ENCODE measurements at regions not wholly inside any gene's neighbourhood (a gene's known extent, or its start where the extent isn't known, plus 50 kb on each side); places are given as distances from the start of the nearest gene placed in this dataset.

- TF ChIP-seq CTCF (conservative IDR thresholded peaks at IDR 0.05) (no peak), EZH2 (IDR thresholded peaks at IDR 0.05; ENCODE audit: low read depth) (no peak)
These were observed 1127.8 kb downstream of the DTWD2 start for GRCh38 chr5:117860550-117860949.
